Activated CD8-positive, alpha-beta T cell treated with anti-CD3 and anti-CD28 coated beads for 36 hours (primary cell): ENCODE measurements at regions not wholly inside any gene's neighbourhood (a gene's known extent, or its start where the extent isn't known, plus 50 kb on each side); places are given as distances from the start of the nearest gene placed in this dataset.

ENCODE experiments used
- ATAC-seq: fragments of 200-7000 bp; cut with Tn5 transposase; one replicate; pipeline ENCODE4 v1.10.0; 2021; ENCODE audit warnings: mild to moderate bottlenecking, moderate library complexity
- CTCF ChIA-PET: fragments of 350-600 bp; sonication (Branson Sonifier 250); formaldehyde crosslinking; loops from one replicate; lab custom pipeline; 2021; ENCODE audit warnings: antibody characterized with exemption; lab: Charles Lee
- POLR2A ChIA-PET: fragments of 350-600 bp; sonication (Branson Sonifier 250); formaldehyde crosslinking; loops from one replicate; lab custom pipeline; 2021; ENCODE audit warnings: antibody characterized with exemption; lab: Charles Lee
- DNase-seq: peaks from one replicate; pipeline ENCODE4 v3.0.0-alpha.2; 2020
- H3K27ac Mint-ChIP-seq: one replicate; pipeline ENCODE4 v1.8.0; 2021; ENCODE audit warnings: mild to moderate bottlenecking, mixed read lengths
- H3K27me3 Mint-ChIP-seq: one replicate; pipeline ENCODE4 v1.8.0; 2021; ENCODE audit warnings: mixed read lengths
- H3K36me3 Mint-ChIP-seq: one replicate; pipeline ENCODE4 v1.8.0; 2021; ENCODE audit warnings: low read depth, mixed read lengths
- H3K4me1 Mint-ChIP-seq: one replicate; pipeline ENCODE4 v1.8.0; 2021; ENCODE audit warnings: low read depth, mixed read lengths
- H3K4me3 Mint-ChIP-seq: one replicate; pipeline ENCODE4 v1.8.0; 2021; ENCODE audit warnings: mild to moderate bottlenecking, moderate library complexity, mixed read lengths
- H3K9me3 Mint-ChIP-seq: one replicate; pipeline ENCODE4 v1.8.0; 2021; ENCODE audit warnings: mixed read lengths
- intact Hi-C: fragments of 100-400 bp; cut with micrococcal nuclease; formaldehyde crosslinking; loops from one replicate; pipeline ENCODE4 v1.10.0; 2022
- TF ChIP-seq, protein P1 (sequence below): fragments of 200-600 bp; IDR thresholded peaks from one replicate; pipeline ENCODE4 v1.8.0; 2022; ENCODE audit warnings: antibody characterized with exemption, mild to moderate bottlenecking

DNA sequence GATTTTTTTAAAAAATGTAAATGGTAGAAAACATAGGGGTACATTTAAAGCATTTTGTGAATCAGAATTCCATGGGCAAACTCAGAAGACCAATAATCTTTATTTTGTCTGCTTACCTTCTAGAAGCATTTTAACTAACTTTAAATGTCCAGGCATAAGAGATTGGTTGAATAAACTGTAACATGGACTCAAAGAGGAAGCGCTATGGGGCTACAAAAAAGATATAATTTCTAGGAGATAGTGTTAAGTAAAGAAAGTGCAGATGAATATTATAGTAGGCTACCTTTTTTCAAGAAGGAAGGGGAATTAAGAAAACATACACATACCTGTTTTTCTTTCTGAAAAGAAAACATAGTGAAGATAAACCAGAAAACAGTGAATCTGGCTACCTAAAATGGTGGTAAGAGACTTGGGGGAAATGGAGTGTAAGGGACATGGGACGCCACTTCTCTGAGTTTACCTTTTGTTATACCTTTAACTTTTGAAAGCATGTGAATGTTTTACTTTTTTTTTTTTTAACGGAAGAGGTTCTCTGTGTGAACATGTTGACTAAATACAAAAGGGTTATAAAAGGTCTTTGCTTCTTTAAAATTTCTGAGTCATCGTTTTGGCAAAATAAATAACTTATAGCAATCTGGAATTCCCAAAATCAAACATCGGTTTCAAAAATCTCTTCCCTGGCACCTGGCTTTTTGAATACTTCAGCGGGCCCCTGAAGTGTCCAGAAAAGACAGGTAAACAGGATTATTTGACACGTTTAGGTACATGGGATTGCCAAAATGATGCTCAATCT lies 133.4 kb downstream of the OR2B2 start:
- ChIA-PET POLR2A (no interaction called here), CTCF (interaction anchor here (1.0 kb wide), 1 partner anchor 10 kb away, joined by 3 read pairs; no protein-coding TSS in a partner anchor)
- Mint-ChIP-seq H3K27ac (no peak overlapping the region), H3K9me3 (no peaks in the 10 kb centered on the region), H3K27me3 (peaks cover 14% of the 10 kb centered on the region), H3K36me3 (no peaks in the 10 kb centered on the region), H3K4me3 (no peak overlapping the region), H3K4me1 (no peaks in the 10 kb centered on the region)
- no peak for ATAC-seq
- TF ChIP-seq, protein P1, sequence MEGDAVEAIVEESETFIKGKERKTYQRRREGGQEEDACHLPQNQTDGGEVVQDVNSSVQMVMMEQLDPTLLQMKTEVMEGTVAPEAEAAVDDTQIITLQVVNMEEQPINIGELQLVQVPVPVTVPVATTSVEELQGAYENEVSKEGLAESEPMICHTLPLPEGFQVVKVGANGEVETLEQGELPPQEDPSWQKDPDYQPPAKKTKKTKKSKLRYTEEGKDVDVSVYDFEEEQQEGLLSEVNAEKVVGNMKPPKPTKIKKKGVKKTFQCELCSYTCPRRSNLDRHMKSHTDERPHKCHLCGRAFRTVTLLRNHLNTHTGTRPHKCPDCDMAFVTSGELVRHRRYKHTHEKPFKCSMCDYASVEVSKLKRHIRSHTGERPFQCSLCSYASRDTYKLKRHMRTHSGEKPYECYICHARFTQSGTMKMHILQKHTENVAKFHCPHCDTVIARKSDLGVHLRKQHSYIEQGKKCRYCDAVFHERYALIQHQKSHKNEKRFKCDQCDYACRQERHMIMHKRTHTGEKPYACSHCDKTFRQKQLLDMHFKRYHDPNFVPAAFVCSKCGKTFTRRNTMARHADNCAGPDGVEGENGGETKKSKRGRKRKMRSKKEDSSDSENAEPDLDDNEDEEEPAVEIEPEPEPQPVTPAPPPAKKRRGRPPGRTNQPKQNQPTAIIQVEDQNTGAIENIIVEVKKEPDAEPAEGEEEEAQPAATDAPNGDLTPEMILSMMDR, result no peak
- intact Hi-C loops, result no loop called here
- DNase-seq, result no peak

DNA sequence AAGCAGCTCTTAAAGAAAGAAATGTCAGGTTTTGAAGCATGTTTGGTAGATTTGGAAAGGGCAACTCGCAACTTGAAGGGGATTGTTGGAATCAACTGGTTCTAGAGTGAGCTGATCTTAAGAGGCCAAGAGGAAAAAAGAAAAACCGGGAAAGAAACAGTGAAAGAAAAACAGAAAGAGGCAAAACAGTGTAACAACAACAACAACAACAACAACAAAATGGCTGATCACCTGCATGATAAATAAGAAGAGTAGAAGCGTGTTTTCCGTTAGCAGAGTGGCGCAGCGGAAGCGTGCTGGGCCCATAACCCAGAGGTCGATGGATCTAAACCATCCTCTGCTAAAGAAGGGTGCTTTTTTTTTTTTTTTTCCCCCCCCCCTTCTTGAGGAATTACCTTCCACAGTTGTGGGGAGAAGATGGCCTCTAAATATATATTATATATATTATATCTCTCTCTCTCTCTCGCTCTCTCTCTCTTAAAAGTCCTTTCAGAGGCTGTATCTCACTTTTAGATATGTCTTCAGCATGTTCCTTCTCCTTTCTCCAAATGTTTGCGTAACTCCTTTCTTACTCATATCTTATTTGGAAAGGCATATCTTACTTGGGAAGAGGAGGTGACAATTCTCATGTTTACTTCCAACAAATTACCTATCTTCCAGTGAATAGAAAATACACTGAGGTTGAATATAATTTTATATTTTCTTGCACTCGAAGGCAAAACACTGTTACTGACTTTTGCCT lies 134.4 kb downstream of the OR2B2 start:
- ChIA-PET POLR2A (no interaction called here), CTCF (interaction anchor here (0.9 kb wide), 1 partner anchor 10 kb away, joined by 4 read pairs; no protein-coding TSS in a partner anchor)
- TF ChIP-seq, protein P1, result no peak
- ATAC-seq (no peak), DNase-seq (no peak)
- Mint-ChIP-seq H3K4me3 (no peak overlapping the region), H3K36me3 (no peaks in the 10 kb centered on the region), H3K4me1 (peaks cover 2% of the 10 kb centered on the region), H3K27ac (no peak overlapping the region), H3K27me3 (peaks cover 14% of the 10 kb centered on the region), H3K9me3 (no peaks in the 10 kb centered on the region)
- intact Hi-C loops, result no loop called here

DNA sequence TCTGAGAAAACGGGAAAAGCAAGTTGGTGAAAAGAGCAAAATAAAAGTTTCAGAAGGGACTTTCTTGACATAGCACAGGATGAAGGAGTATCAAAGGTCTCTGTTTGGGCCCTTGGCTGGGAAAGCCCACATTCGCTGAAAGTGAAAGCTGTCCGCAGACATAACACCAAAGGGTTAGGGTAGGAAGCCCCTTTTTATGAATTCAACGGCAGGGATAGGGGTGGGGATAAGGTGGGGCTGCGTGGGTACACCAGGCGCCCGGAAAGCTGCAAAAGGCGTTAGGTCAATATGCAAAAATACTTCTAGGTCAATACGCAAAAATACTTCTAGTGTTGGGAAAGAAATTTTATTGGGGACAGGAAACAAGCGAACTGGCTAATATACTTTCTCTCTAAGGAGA lies 135.1 kb downstream of the OR2B2 start:
- H3K9me3 Mint-ChIP-seq, result no peaks in the 10 kb centered on the region
- POLR2A ChIA-PET, result no interaction called here
- ATAC-seq (no peak), DNase-seq (no peak)
- no peak overlapping the region for H3K27ac Mint-ChIP-seq
- no peaks in the 10 kb centered on the region for H3K36me3 Mint-ChIP-seq
- CTCF ChIA-PET, result interaction anchor here (0.9 kb wide), 1 partner anchor 10 kb away, joined by 4 read pairs; no protein-coding TSS in a partner anchor
- no peak overlapping the region for H3K4me3 Mint-ChIP-seq
- intact Hi-C loops, result no loop called here
- TF ChIP-seq, protein P1, result no peak
- peaks cover 14% of the 10 kb centered on the region for H3K27me3 Mint-ChIP-seq
- peaks cover 6% of the 10 kb centered on the region for H3K4me1 Mint-ChIP-seq

DNA sequence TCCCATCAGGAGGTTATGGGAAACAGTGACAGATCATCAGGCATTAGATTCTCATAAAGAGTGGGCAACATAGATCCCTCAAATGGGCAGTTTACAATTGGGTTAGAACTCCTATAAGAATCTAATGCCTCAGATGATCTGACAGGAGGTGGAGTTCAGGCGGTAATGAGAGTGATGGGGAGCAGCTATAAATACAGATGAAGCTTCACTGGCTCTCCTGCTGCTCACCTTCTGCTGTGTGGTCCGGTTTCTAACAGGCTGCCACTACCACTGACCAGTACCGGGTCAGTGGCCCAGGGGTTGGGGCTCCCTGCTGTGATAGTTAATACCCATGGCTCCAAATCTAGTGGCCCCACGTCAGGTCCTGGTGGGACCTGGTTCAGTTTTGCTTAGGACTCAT lies 135.7 kb downstream of the OR2B2 start:
- DNase-seq, result no peak
- no peaks in the 10 kb centered on the region for H3K9me3 Mint-ChIP-seq
- TF ChIP-seq, protein P1, result no peak
- no peak for ATAC-seq
- H3K4me1 Mint-ChIP-seq, result peaks cover 10% of the 10 kb centered on the region
- no peaks in the 10 kb centered on the region for H3K36me3 Mint-ChIP-seq
- H3K4me3 Mint-ChIP-seq, result no peak overlapping the region
- H3K27me3 Mint-ChIP-seq, result peaks cover 14% of the 10 kb centered on the region
- no peak overlapping the region for H3K27ac Mint-ChIP-seq
- intact Hi-C loops, result no loop called here
- ChIA-PET POLR2A (interaction anchor here (0.6 to 1.4 kb wide), 3 partner anchors 22 to 643 kb away, joined by 3 to 5 read pairs (median 5); a partner anchor contains a TSS), CTCF (interaction anchor here (1.3 kb wide), 1 partner anchor 20 kb away, joined by 4 read pairs; no protein-coding TSS in a partner anchor)
